GM10266 (cell line): ENCODE measurements at regions not wholly inside any gene's neighbourhood (a gene's known extent, or its start where the extent isn't known, plus 50 kb on each side); places are given as distances from the start of the nearest gene placed in this dataset.
"Not testable (repeated sequence)": the region's sequence is repeated elsewhere in the genome, so short reads cannot be mapped to it uniquely, and the experiment has no call there.

Experiments used
- DNase-seq: peaks from one replicate; pipeline ENCODE4 v3.0.0; 2012; ENCODE audit errors: extremely low spot score
- CTCF ChIP-seq: IDR thresholded peaks from 2 replicates; pipeline ENCODE4 v1.5.1; 2012; ENCODE audit warnings: mild to moderate bottlenecking, low read depth; ENCODE audit not compliant: control insufficient read depth, insufficient read depth; ENCODE audit errors: missing control alignments

GRCh38 chr10:117797296-117797695, 249.4 kb downstream of the RAB11FIP2 start:
- no peak for TF ChIP-seq CTCF
- no peak for DNase-seq

GRCh38 chr10:117801691-117802090, 245.1 kb downstream of the RAB11FIP2 start:
- no peak for TF ChIP-seq CTCF
- DNase-seq, result no peak

GRCh38 chr10:117804470-117805011, 242.2 kb downstream of the RAB11FIP2 start:
- TF ChIP-seq CTCF, result no peak
- no peak for DNase-seq

- TF ChIP-seq CTCF, result no peak
- no peak for DNase-seq
These were observed 241.6 kb downstream of the RAB11FIP2 start for GRCh38 chr10:117805139-117805538.

- TF ChIP-seq CTCF, result no peak
- no peak for DNase-seq
These were observed 239.3 kb downstream of the RAB11FIP2 start for GRCh38 chr10:117807441-117807840.

- DNase-seq, result not testable (repeated sequence)
These were observed 230.9 kb downstream of the RAB11FIP2 start for GRCh38 chr10:117815816-117816215.

GRCh38 chr10:117817116-117817515, 229.6 kb downstream of the RAB11FIP2 start:
- no peak for TF ChIP-seq CTCF
- no peak for DNase-seq

GRCh38 chr10:117818721-117819120, 228.0 kb downstream of the RAB11FIP2 start:
- TF ChIP-seq CTCF, result no peak
- DNase-seq, result no peak
